ENCODE measurements at regions not wholly inside any gene's neighbourhood (a gene's known extent, or its start where the extent isn't known, plus 50 kb on each side); places are given as distances from the start of the nearest gene placed in this dataset.

DNA sequence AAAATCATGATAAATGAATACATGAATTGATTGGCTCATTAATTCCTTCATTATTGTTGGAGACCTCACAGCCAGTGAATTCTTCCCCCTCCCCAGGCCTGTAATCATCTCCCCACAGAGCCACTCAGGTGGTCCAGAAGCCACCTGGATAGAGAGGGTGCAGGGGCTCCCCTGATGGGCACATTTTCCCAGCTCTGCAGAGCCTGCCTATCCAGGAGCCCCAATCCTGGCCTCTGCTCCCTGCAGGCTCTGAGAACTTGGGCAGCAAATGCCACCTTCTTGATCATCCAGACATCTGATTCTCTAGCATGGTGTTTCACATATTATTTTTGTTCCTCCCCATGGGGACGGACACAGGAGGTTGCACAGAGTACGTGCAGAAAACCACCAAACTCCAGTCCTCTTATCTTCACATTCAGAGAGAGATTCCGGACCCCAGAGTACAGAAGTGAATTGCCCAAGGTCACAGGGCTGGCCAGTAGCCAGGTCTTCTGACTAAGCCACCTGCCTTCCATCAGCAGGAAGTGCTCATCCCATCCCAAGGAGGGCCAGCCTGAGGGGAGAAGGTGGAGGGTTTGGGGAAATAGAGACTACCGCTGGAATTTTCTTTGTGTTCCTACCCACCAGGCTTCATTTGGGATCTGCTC is 348.0 kb downstream of the BUD13 start (continued):
- TF ChIP-seq ZNF205 (CRISPR knock-in tag; IDR thresholded peaks at IDR 0.05) = no peak
- TF ChIP-seq NFE2 (CRISPR knock-in tag; IDR thresholded peaks at IDR 0.05) = no peak
- TF ChIP-seq ZNF556 (CRISPR knock-in tag; IDR thresholded peaks at IDR 0.05; ENCODE audit: borderline replicate concordance) = no peak
- no peak for TF ChIP-seq ZNF569 (CRISPR knock-in tag; IDR thresholded peaks at IDR 0.05; ENCODE audit: borderline replicate concordance)
- no peak for TF ChIP-seq GTF3A (CRISPR knock-in tag; conservative IDR thresholded peaks at IDR 0.05)
- TF ChIP-seq FOSL2 (CRISPR knock-in tag; IDR thresholded peaks at IDR 0.05) = peak; percentile 81
- TF ChIP-seq, protein P1, sequence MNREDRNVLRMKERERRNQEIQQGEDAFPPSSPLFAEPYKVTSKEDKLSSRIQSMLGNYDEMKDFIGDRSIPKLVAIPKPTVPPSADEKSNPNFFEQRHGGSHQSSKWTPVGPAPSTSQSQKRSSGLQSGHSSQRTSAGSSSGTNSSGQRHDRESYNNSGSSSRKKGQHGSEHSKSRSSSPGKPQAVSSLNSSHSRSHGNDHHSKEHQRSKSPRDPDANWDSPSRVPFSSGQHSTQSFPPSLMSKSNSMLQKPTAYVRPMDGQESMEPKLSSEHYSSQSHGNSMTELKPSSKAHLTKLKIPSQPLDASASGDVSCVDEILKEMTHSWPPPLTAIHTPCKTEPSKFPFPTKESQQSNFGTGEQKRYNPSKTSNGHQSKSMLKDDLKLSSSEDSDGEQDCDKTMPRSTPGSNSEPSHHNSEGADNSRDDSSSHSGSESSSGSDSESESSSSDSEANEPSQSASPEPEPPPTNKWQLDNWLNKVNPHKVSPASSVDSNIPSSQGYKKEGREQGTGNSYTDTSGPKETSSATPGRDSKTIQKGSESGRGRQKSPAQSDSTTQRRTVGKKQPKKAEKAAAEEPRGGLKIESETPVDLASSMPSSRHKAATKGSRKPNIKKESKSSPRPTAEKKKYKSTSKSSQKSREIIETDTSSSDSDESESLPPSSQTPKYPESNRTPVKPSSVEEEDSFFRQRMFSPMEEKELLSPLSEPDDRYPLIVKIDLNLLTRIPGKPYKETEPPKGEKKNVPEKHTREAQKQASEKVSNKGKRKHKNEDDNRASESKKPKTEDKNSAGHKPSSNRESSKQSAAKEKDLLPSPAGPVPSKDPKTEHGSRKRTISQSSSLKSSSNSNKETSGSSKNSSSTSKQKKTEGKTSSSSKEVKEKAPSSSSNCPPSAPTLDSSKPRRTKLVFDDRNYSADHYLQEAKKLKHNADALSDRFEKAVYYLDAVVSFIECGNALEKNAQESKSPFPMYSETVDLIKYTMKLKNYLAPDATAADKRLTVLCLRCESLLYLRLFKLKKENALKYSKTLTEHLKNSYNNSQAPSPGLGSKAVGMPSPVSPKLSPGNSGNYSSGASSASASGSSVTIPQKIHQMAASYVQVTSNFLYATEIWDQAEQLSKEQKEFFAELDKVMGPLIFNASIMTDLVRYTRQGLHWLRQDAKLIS (CRISPR knock-in tag; IDR thresholded peaks at IDR 0.05) = no peak
- TF ChIP-seq, protein P2, sequence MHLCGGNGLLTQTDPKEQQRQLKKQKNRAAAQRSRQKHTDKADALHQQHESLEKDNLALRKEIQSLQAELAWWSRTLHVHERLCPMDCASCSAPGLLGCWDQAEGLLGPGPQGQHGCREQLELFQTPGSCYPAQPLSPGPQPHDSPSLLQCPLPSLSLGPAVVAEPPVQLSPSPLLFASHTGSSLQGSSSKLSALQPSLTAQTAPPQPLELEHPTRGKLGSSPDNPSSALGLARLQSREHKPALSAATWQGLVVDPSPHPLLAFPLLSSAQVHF (CRISPR knock-in tag; IDR thresholded peaks at IDR 0.05) = no peak
- TF ChIP-seq ZNF607 (CRISPR knock-in tag; IDR thresholded peaks at IDR 0.05; ENCODE audit: borderline replicate concordance) = peak; percentile 84
- no peak for TF ChIP-seq ZNF816 (CRISPR knock-in tag; IDR thresholded peaks at IDR 0.05; ENCODE audit: borderline replicate concordance)
- TF ChIP-seq, protein P3, sequence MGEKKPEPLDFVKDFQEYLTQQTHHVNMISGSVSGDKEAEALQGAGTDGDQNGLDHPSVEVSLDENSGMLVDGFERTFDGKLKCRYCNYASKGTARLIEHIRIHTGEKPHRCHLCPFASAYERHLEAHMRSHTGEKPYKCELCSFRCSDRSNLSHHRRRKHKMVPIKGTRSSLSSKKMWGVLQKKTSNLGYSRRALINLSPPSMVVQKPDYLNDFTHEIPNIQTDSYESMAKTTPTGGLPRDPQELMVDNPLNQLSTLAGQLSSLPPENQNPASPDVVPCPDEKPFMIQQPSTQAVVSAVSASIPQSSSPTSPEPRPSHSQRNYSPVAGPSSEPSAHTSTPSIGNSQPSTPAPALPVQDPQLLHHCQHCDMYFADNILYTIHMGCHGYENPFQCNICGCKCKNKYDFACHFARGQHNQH (CRISPR knock-in tag; IDR thresholded peaks at IDR 0.05) = peak; percentile 64
- no peak for TF ChIP-seq ZNF431 (CRISPR knock-in tag; IDR thresholded peaks at IDR 0.05; ENCODE audit: borderline replicate concordance, low read depth)
- no peak for TF ChIP-seq KDM4B (CRISPR knock-in tag; IDR thresholded peaks at IDR 0.05)
- no peak for TF ChIP-seq ZNF17 (CRISPR knock-in tag; IDR thresholded peaks at IDR 0.05)
- no peak for TF ChIP-seq MYC (CRISPR knock-in tag; IDR thresholded peaks at IDR 0.05; ENCODE audit: borderline replicate concordance)
- TF ChIP-seq, protein P4, sequence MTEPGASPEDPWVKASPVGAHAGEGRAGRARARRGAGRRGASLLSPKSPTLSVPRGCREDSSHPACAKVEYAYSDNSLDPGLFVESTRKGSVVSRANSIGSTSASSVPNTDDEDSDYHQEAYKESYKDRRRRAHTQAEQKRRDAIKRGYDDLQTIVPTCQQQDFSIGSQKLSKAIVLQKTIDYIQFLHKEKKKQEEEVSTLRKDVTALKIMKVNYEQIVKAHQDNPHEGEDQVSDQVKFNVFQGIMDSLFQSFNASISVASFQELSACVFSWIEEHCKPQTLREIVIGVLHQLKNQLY (CRISPR knock-in tag; IDR thresholded peaks at IDR 0.05) = peak; percentile 75; the same call in 1 of the 2 replicates
- TF ChIP-seq SKI (IDR thresholded peaks at IDR 0.05; ENCODE audit: partially characterized antibody) = no peak
- TF ChIP-seq, protein P5, sequence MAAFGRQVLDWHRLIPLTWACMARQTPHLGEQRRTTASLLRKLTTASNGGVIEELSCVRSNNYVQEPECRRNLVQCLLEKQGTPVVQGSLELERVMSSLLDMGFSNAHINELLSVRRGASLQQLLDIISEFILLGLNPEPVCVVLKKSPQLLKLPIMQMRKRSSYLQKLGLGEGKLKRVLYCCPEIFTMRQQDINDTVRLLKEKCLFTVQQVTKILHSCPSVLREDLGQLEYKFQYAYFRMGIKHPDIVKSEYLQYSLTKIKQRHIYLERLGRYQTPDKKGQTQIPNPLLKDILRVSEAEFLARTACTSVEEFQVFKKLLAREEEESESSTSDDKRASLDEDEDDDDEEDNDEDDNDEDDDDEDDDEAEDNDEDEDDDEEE (CRISPR knock-in tag; IDR thresholded peaks at IDR 0.05) = no peak
- peak; percentile 67 for TF ChIP-seq ELF1 (CRISPR knock-in tag; IDR thresholded peaks at IDR 0.05)
- peak; percentile 37; the same call in 1 of the 2 replicates for TF ChIP-seq ZFX (CRISPR knock-in tag; IDR thresholded peaks at IDR 0.05; ENCODE audit: low read depth)
- TF ChIP-seq POLR2AphosphoS2 (IDR thresholded peaks at IDR 0.05; ENCODE audit: low read depth, low read length) = no peak
- TF ChIP-seq TEAD3 (CRISPR knock-in tag; optimal IDR thresholded peaks at IDR 0.05; ENCODE audit: borderline replicate concordance) = peak; percentile 36
- TF ChIP-seq ZEB1 (IDR thresholded peaks at IDR 0.05; ENCODE audit: insufficient replicate concordance, low read depth) = peak; percentile 25

Data from HepG2 (cell line).